ENCODE measurements at regions not wholly inside any gene's neighbourhood (a gene's known extent, or its start where the extent isn't known, plus 50 kb on each side); places are given as distances from the start of the nearest gene placed in this dataset.
"Not testable (repeated sequence)": the region's sequence is repeated elsewhere in the genome, so short reads cannot be mapped to it uniquely, and the experiment has no call there.

DNA sequence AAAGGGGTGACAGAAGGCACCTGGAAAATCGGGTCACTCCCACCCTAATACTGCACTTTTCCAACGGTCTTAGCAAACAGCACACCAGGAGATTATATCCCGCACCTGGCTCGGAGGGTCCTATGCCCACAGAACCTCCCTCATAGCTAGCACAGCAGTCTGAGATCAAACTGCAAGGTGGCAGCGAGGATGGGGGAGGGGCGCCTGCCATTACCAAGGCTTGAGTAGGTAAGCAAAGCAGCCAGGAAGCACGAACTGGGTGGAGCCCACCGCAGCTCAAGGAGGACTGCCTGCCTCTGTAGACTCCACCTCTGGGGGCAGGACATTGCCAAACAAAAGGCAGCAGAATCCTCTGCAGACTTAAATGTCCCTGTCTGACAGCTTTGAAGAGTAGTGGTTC is 101.8 kb downstream of the TBX20 start:
- POLR2A ChIA-PET; H3K4me3 ChIP-seq (ENCODE audit: low read depth, low read length); CTCF ChIA-PET; H3K27ac ChIP-seq (ENCODE audit: low read depth, low read length); H3K9me3 ChIP-seq (ENCODE audit: control insufficient read depth, insufficient read depth, low read length); H3K27me3 ChIP-seq (ENCODE audit: control insufficient read depth, insufficient read depth, low read length); DNase-seq (ENCODE audit: low read depth, low spot score): not testable (repeated sequence)

DNA sequence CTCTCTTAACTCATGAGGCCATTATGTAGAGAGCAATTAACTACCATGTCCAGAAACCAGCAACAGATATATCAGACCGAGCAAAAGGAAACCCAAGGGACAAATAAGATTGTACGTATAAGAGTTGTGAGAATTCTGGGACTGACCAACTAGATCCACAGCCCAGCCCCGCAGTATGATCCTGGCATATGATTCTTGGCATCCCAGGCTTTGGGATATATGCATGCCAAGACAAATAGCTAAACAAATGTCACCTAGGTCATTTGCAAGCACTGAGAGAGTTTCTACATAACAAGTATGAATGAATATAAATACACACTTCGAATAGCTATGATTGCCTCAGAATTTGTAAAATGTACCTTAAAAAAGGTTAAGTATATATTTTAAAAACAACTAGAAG is 105.9 kb downstream of the TBX20 start:
- DNase-seq (ENCODE audit: low read depth, low spot score); CTCF ChIA-PET; H3K27ac ChIP-seq (ENCODE audit: low read depth, low read length); H3K9me3 ChIP-seq (ENCODE audit: control insufficient read depth, insufficient read depth, low read length); POLR2A ChIA-PET; H3K27me3 ChIP-seq (ENCODE audit: control insufficient read depth, insufficient read depth, low read length); H3K4me3 ChIP-seq (ENCODE audit: low read depth, low read length): not testable (repeated sequence)

DNA sequence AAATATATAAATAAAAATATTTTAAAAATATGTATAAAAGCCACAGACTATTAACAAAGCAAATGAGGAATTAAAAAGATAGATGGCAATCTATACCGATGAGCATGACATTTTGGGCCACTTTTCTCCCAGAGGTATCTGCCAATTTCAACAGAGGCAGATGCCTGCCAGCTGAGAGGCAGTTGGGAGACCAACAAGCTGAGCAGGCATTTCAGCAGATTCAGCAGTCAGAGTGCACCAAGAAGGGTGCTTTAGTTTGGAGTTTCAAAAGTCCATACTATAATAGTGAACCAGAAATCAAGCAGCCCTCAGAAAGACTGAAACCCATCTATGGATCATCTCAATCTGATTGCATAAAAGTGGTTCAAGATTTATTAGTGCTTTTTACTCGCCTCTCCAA is 104.8 kb upstream of the DPY19L1 start:
- CTCF ChIA-PET; H3K9me3 ChIP-seq (ENCODE audit: control insufficient read depth, insufficient read depth, low read length); H3K27ac ChIP-seq (ENCODE audit: low read depth, low read length); POLR2A ChIA-PET; H3K27me3 ChIP-seq (ENCODE audit: control insufficient read depth, insufficient read depth, low read length); H3K4me3 ChIP-seq (ENCODE audit: low read depth, low read length); DNase-seq (ENCODE audit: low read depth, low spot score): not testable (repeated sequence)

DNA sequence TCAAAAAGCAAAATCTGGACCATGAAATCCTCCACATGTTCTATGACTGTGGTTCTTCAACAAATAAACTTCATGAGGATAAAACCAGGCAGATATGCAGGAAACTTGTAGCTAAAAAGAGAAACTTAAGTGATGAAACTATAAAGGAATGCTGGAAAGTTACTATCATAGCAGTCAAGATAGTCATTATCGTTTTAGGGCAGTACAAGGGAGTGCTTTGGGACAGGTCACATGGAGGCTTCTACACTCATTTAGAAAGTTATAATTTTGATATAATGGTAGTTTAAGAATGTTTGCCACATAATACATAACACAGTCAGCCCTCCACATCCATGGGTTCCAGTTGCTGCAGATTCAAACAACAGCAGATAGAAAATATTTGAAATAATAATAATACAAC is 102.0 kb upstream of the DPY19L1 start:
- CTCF ChIA-PET; H3K9me3 ChIP-seq (ENCODE audit: control insufficient read depth, insufficient read depth, low read length); POLR2A ChIA-PET; DNase-seq (ENCODE audit: low read depth, low spot score); H3K27ac ChIP-seq (ENCODE audit: low read depth, low read length); H3K4me3 ChIP-seq (ENCODE audit: low read depth, low read length); H3K27me3 ChIP-seq (ENCODE audit: control insufficient read depth, insufficient read depth, low read length): not testable (repeated sequence)

DNA sequence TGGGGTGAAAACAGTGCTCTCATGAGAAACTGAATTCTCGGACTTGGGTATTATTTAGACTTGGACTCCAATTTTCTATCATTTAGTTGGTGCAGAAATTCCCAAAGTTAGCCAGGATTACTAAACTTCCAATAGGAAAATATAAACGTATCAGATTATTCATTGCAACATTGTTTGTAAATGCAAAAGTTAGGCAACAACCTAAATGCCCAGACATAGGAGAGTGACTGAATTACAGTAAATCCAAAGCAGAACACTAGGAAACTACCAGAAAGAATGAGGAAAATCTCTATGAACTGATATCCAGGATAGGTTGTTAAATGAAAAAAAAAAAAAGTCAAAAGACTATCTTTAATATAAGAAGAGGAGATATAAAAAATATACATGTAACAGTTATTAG is 96.2 kb upstream of the DPY19L1 start:
- H3K27ac ChIP-seq (ENCODE audit: low read depth, low read length); POLR2A ChIA-PET; H3K9me3 ChIP-seq (ENCODE audit: control insufficient read depth, insufficient read depth, low read length); H3K27me3 ChIP-seq (ENCODE audit: control insufficient read depth, insufficient read depth, low read length); CTCF ChIA-PET; H3K4me3 ChIP-seq (ENCODE audit: low read depth, low read length); DNase-seq (ENCODE audit: low read depth, low spot score): not testable (repeated sequence)

DNA sequence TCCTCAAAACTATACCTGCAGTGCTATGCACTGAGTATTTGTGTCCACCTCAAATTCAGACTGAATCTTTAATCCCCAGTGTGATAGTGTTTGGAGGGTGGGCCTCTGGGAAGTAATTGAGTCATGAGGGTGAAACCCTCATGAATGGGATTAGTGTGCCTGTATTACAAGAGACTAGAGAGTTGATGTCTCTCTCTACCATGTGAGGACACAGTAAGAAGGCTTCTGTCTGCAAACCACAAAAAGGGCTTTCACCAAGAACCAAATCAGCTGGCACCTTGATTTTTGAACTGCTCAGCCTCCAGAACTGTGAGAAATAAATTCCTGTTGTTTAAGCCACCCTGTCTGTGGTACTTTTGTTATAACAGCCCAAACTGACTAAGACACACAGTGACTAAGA is 95.7 kb upstream of the DPY19L1 start:
- H3K9me3 ChIP-seq (ENCODE audit: control insufficient read depth, insufficient read depth, low read length); H3K4me3 ChIP-seq (ENCODE audit: low read depth, low read length); H3K27ac ChIP-seq (ENCODE audit: low read depth, low read length); POLR2A ChIA-PET; CTCF ChIA-PET; H3K27me3 ChIP-seq (ENCODE audit: control insufficient read depth, insufficient read depth, low read length); DNase-seq (ENCODE audit: low read depth, low spot score): not testable (repeated sequence)

DNA sequence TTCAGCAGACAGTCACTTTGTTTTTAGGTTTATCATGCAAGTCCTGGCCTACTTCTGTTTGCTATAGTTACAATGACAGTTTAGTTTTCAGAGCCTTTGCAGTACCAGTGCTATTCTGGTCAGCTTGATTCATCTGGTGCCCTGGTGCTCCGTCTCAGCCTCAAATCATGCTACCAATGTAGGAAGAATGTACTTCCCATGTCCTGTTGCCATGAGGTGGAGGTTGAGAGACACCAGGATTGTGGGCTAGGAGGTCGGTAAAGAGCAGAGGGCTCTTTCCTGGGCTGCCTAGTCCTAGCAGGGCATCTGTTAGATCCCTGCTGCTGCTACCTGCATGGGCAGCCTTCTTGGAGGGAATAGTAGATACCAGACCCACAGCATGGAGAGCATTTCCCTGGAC is 91.4 kb upstream of the DPY19L1 start:
- DNase-seq (ENCODE audit: low read depth, low spot score); POLR2A ChIA-PET; CTCF ChIA-PET: not testable (repeated sequence)

DNA sequence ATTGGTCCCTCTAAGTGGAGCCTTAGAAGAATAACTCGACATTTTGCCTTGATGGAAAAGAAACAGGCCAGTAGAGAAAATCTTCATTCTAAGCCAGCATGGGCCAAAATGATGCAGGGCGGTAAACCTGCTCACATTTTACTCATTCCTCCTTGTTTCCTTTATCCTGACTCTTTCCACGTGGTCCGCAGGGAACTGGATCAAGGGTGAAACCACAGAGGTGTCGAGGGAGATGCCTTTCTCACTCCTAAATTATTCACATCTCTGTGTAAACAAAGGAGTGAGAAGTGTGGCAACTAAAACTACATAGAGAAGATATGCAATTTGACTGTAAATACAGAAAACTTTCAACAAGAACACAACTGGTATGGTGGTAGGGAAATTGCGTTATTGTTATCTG is 81.2 kb upstream of the DPY19L1 start:
- H3K9me3 ChIP-seq (ENCODE audit: control insufficient read depth, insufficient read depth, low read length); H3K27ac ChIP-seq (ENCODE audit: low read depth, low read length); CTCF ChIA-PET; DNase-seq (ENCODE audit: low read depth, low spot score); H3K4me3 ChIP-seq (ENCODE audit: low read depth, low read length); H3K27me3 ChIP-seq (ENCODE audit: control insufficient read depth, insufficient read depth, low read length): not testable (repeated sequence)
- POLR2A ChIA-PET, result interaction anchor here (0.6 kb wide), 1 partner anchor 1229 kb away, joined by 5 read pairs; no protein-coding TSS in a partner anchor

More for the DNA sequence above, 91.4 kb upstream of the DPY19L1 start:
- not testable (repeated sequence) for H3K27ac ChIP-seq (ENCODE audit: low read depth, low read length); H3K27me3 ChIP-seq (ENCODE audit: control insufficient read depth, insufficient read depth, low read length); H3K9me3 ChIP-seq (ENCODE audit: control insufficient read depth, insufficient read depth, low read length); H3K4me3 ChIP-seq (ENCODE audit: low read depth, low read length)

DNA sequence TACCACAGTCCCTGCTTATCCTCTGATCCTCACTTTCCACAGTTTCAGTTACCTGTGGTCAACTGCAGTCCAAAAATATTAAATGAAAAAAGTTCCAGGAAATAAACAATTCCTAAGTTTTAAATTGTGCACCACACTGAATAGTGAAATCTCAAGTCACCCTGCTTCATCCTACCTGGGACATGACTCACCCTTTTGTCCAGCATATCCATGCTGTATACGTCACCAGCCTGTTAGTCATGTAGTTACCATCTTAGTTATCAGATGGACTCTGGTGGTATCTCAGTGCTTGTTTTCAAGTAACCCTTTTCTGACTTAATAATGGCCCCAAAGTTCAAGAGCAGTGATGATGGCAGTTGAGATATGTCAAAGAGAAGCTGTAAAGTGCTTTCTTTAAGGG is 69.4 kb upstream of the DPY19L1 start:
- H3K9me3 ChIP-seq (ENCODE audit: control insufficient read depth, insufficient read depth, low read length); H3K4me3 ChIP-seq (ENCODE audit: low read depth, low read length); H3K27ac ChIP-seq (ENCODE audit: low read depth, low read length); POLR2A ChIA-PET; DNase-seq (ENCODE audit: low read depth, low spot score); CTCF ChIA-PET; H3K27me3 ChIP-seq (ENCODE audit: control insufficient read depth, insufficient read depth, low read length): not testable (repeated sequence)

DNA sequence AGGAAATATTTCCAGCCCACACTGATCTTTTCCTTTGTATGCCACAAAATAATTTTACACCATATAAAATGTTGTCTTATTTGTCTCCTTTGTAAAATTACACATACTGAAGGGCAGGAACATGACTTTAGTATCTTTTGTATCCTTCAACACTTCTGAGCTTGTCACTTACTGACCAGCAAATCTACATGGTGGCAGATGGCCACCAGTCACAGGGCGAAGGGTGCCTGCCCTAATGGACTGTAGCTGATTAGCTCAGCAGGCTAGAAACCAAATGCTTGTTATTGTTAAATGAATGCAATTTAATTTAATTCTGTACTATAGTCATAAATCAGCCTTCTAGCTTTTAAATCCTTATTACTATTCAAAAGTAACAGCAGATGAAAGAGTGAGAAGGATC is 68.2 kb upstream of the DPY19L1 start:
- DNase-seq (ENCODE audit: low read depth, low spot score); H3K27ac ChIP-seq (ENCODE audit: low read depth, low read length); POLR2A ChIA-PET; H3K9me3 ChIP-seq (ENCODE audit: control insufficient read depth, insufficient read depth, low read length); H3K27me3 ChIP-seq (ENCODE audit: control insufficient read depth, insufficient read depth, low read length); CTCF ChIA-PET; H3K4me3 ChIP-seq (ENCODE audit: low read depth, low read length): not testable (repeated sequence)

DNA sequence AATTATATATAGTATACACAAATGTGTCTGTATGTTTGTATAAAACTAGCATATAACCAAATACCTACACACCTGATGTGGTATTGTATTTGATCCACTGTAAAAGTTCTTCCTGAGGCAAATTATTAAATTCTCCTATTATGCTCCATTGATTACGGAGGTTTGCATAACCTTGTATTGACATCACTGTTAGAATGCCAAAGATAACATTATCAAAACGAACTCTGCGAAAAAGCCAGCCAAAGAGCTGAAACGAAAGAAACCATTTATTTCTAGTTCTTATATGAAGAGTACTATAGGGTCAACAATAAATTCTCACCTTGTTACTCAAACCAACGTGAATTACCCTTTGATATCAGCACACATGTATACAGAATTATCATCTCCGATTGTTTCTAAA is 65.6 kb upstream of the DPY19L1 start:
- H3K27ac ChIP-seq (ENCODE audit: low read depth, low read length); H3K9me3 ChIP-seq (ENCODE audit: control insufficient read depth, insufficient read depth, low read length); DNase-seq (ENCODE audit: low read depth, low spot score); H3K4me3 ChIP-seq (ENCODE audit: low read depth, low read length); POLR2A ChIA-PET; H3K27me3 ChIP-seq (ENCODE audit: control insufficient read depth, insufficient read depth, low read length); CTCF ChIA-PET: not testable (repeated sequence)

DNA sequence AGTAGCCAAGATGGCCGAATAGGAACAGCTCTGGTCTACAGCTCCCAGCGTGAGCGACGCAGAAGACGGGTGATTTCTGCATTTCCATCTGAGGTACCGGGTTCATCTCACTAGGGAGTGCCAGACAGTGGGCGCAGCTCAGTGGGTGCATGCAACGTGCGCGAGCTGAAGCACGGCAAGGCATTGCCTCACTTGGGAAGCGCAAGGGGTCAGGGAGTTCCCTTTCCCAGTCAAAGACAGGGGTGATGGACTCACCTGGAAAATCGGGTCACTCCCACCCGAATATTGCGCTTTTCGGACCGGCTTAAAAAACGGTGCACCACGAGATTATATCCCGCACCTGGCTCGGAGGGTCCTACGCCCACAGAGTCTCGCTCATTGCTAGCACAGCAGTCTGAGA is 55.7 kb upstream of the DPY19L1 start:
- H3K27me3 ChIP-seq (ENCODE audit: control insufficient read depth, insufficient read depth, low read length); DNase-seq (ENCODE audit: low read depth, low spot score); H3K27ac ChIP-seq (ENCODE audit: low read depth, low read length); H3K9me3 ChIP-seq (ENCODE audit: control insufficient read depth, insufficient read depth, low read length); H3K4me3 ChIP-seq (ENCODE audit: low read depth, low read length); POLR2A ChIA-PET: not testable (repeated sequence)
- CTCF ChIA-PET, result interaction anchor here (0.7 kb wide), 1 partner anchor 25 kb away, joined by 3 read pairs; no protein-coding TSS in a partner anchor

Data from AG04450 (cell line).